Right lobe of liver (tissue), 4 donors: ENCODE measurements at regions not wholly inside any gene's neighbourhood (a gene's known extent, or its start where the extent isn't known, plus 50 kb on each side); places are given as distances from the start of the nearest gene placed in this dataset.

Source experiments
- CTCF ChIP-seq, 4 donors: fragments of 200-600 bp in 3 of 4; fragments of 450-650 bp in 1 of 4; IDR thresholded peaks; one replicate each; pipeline versions ENCODE4 v1.5.1 to v1.8.0; 2016 to 2022; ENCODE audit warnings: antibody characterized with exemption in 4 of 4, mild to moderate bottlenecking in 2 of 4
- POLR2A ChIP-seq: fragments of 450-650 bp; IDR thresholded peaks from one replicate; pipeline ENCODE4 v1.6.1; 2017; ENCODE audit warnings: antibody characterized with exemption, mild to moderate bottlenecking
- donor health status: DM: no; HTN: no; CAD: no.
- donor health status: DM: no; HTN: no; CAD: no.
- donor health status: DM: no; HTN: yes; CAD: no.

GRCh38 chr2:138184428-138184827 is 220.2 kb downstream of the HNMT start:
- no peak for TF ChIP-seq CTCF (IDR thresholded peaks at IDR 0.05)
- no peak for TF ChIP-seq POLR2A
